OCI-LY3 (cell line): ENCODE measurements at regions not wholly inside any gene's neighbourhood (a gene's known extent, or its start where the extent isn't known, plus 50 kb on each side); places are given as distances from the start of the nearest gene placed in this dataset.

ENCODE experiments used
- EZH2phosphoT487 ChIP-seq: fragments of 200-600 bp; shearing (Covaris generic); IDR thresholded peaks from 2 replicates; pipeline ENCODE4 v1.6.1; 2018; ENCODE audit warnings: antibody characterized with exemption, mixed run types, low read depth
- TF ChIP-seq, protein P1 (sequence below): fragments of 200-600, 300-600 bp; sonication (generic); IDR thresholded peaks from 2 replicates; pipeline ENCODE4 v1.5.1; 2014; ENCODE audit warnings: antibody characterized with exemption, low read length, low read depth

DNA sequence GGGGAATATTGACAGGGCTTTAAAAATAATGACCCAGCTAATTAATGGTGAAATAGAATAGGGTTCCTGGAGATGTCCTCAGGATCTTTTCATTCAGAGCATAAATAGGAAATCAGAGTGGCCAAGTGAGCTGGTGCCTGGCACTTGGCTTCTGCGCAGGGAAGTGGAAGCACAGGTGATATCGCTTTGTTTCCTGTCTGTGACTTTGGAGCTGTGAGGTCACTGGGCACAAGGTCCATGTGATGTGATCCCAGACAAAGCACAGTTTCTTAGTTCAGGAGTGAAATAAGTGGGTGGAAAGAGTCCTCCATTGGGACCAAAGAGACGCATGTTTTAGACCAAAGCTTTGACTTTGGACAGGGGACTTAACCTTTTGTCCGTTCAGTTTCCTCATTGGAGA is 338.3 kb downstream of the CYRIA start:
- TF ChIP-seq, protein P1, sequence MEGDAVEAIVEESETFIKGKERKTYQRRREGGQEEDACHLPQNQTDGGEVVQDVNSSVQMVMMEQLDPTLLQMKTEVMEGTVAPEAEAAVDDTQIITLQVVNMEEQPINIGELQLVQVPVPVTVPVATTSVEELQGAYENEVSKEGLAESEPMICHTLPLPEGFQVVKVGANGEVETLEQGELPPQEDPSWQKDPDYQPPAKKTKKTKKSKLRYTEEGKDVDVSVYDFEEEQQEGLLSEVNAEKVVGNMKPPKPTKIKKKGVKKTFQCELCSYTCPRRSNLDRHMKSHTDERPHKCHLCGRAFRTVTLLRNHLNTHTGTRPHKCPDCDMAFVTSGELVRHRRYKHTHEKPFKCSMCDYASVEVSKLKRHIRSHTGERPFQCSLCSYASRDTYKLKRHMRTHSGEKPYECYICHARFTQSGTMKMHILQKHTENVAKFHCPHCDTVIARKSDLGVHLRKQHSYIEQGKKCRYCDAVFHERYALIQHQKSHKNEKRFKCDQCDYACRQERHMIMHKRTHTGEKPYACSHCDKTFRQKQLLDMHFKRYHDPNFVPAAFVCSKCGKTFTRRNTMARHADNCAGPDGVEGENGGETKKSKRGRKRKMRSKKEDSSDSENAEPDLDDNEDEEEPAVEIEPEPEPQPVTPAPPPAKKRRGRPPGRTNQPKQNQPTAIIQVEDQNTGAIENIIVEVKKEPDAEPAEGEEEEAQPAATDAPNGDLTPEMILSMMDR = no peak
- TF ChIP-seq EZH2phosphoT487 = no peak
